GM12878 (cell line): ENCODE measurements at regions not wholly inside any gene's neighbourhood (a gene's known extent, or its start where the extent isn't known, plus 50 kb on each side); places are given as distances from the start of the nearest gene placed in this dataset.

Experiments used
- ATAC-seq: fragments of 200-7000 bp; cut with Tn5 transposase; 3 replicates; pipeline ENCODE4 v1.9.1; 2020; ENCODE audit warnings: mild to moderate bottlenecking, moderate library complexity
- BruUV-seq: library from RNA; stranded (reverse); fragments of 400-500 nt; replicated peaks from 2 replicates; lab custom pipeline; 2021; lab: Mats Ljungman, UMichigan
- CTCF ChIA-PET: fragments of 300-600 bp; sonication (Branson Sonifier 250); formaldehyde crosslinking; extraction: SDS; loops from one replicate; lab custom pipeline; 2021; ENCODE audit warnings: inconsistent platforms; lab: Yijun Ruan, JAX
- POLR2A ChIA-PET: fragments of 350-600 bp; formaldehyde crosslinking; extraction: SDS; loops from one replicate; lab custom pipeline; 2021; ENCODE audit warnings: inconsistent platforms; lab: Charles Lee
- RAD21 ChIA-PET: fragments of 300-600 bp; sonication (Branson Sonifier 250); formaldehyde crosslinking; loops from one replicate; lab custom pipeline; 2023; ENCODE audit warnings: antibody characterized with exemption; ENCODE audit not compliant: unreplicated experiment; lab: Charles Lee
- SMC1A ChIA-PET: fragments of 300-600 bp; sonication (Branson Sonifier 250); formaldehyde crosslinking; loops from one replicate; lab custom pipeline; 2023; ENCODE audit not compliant: unreplicated experiment, uncharacterized antibody; lab: Charles Lee
- DNase-seq: peaks from one replicate; pipeline ENCODE4 v3.0.0-alpha.2; 2011; ENCODE audit warnings: low read depth, low spot score
- FAIRE-seq: peaks from 3 replicates; lab custom pipeline; 2011; peaks lifted over from hg19 to GRCh38; lab: Jason Lieb, UNC
- H2AFZ ChIP-seq: 2 replicates; pipeline ENCODE4 v1.6.0; 2011; ENCODE audit warnings: low read depth, low read length, control low read depth; ENCODE audit not compliant: control insufficient read depth
- H3K27ac ChIP-seq: 2 replicates; pipeline ENCODE4 v1.5.1; 2011; ENCODE audit warnings: control low read depth; ENCODE audit not compliant: control insufficient read depth, insufficient read depth
- H3K27me3 ChIP-seq, 2 experiments: replicated peaks in 1 of 2; 2 replicates each; pipeline versions ENCODE4 v1.6.0 to v1.6.1; 2011; ENCODE audit warnings: low read length in 1 of 2; ENCODE audit not compliant: control insufficient read depth in 2 of 2, insufficient read depth in 2 of 2
- H3K36me3 ChIP-seq, 2 experiments: 2 replicates each; pipeline ENCODE4 v1.5.1; 2011; ENCODE audit warnings: low read length in 1 of 2; ENCODE audit not compliant: control insufficient read depth in 2 of 2, insufficient read depth in 2 of 2
- H3K4me1 ChIP-seq: 2 replicates; pipeline ENCODE4 v1.6.1; 2011; ENCODE audit warnings: mild to moderate bottlenecking, low read length, moderate library complexity, mixed read lengths; ENCODE audit not compliant: control insufficient read depth, insufficient read depth
- H3K4me2 ChIP-seq: 2 replicates; pipeline ENCODE4 v1.6.0; 2011; ENCODE audit warnings: control low read depth; ENCODE audit not compliant: control insufficient read depth, insufficient read depth
- H3K4me3 ChIP-seq: fragments of 200-600 bp; sonication (generic); 2 replicates; pipeline ENCODE4 v1.5.1; 2016
- H3K79me2 ChIP-seq: 2 replicates; pipeline ENCODE4 v1.6.0; 2011; ENCODE audit warnings: low read length; ENCODE audit not compliant: control insufficient read depth, insufficient read depth
- H3K9ac ChIP-seq: 2 replicates; pipeline ENCODE4 v1.8.0; 2011; ENCODE audit warnings: low read length, control low read depth, mixed read lengths; ENCODE audit not compliant: control insufficient read depth, insufficient read depth
- H3K9me3 ChIP-seq: replicated peaks from 3 replicates; pipeline ENCODE4 v1.5.1; 2011; ENCODE audit warnings: mild to moderate bottlenecking, low read length; ENCODE audit not compliant: control insufficient read depth, insufficient read depth
- H4K20me1 ChIP-seq: 2 replicates; pipeline ENCODE4 v1.6.0; 2011; ENCODE audit not compliant: control insufficient read depth, insufficient read depth
- ATF7 ChIP-seq: fragments of 450-650 bp; IDR thresholded peaks from 2 replicates; pipeline ENCODE4 v1.6.1; 2016; ENCODE audit warnings: low read depth, mild to moderate bottlenecking
- BCL3 ChIP-seq: IDR thresholded peaks from 2 replicates; pipeline ENCODE4 v1.6.1; 2011; ENCODE audit warnings: borderline replicate concordance, low read depth, mild to moderate bottlenecking, moderate library complexity, low read length; ENCODE audit not compliant: insufficient read depth, poor library complexity, severe bottlenecking
- CTCF ChIP-seq, 3 experiments: IDR thresholded peaks in 2 of 3; conservative IDR thresholded peaks in 1 of 3; 2 replicates each; pipeline ENCODE4 v1.5.1; 2011; ENCODE audit warnings: low read depth in 3 of 3, low read length in 3 of 3, mild to moderate bottlenecking in 3 of 3, control low read depth in 2 of 3, moderate library complexity in 2 of 3, inconsistent platforms in 1 of 3, mixed read lengths in 1 of 3; ENCODE audit not compliant: control insufficient read depth in 2 of 3, insufficient read depth in 1 of 3; ENCODE audit errors: extremely low read depth in 1 of 3
- EP300 ChIP-seq, 2 experiments: fragments of 150-350 bp in 1 of 2; IDR thresholded peaks; 2 replicates each; pipeline ENCODE4 v1.6.1; 2011 to 2012; ENCODE audit warnings: low read depth in 2 of 2, low read length in 2 of 2, borderline replicate concordance in 1 of 2, improper control_type of control experiment in 1 of 2, inconsistent platforms in 1 of 2; ENCODE audit not compliant: control insufficient read depth in 1 of 2
- EZH2 ChIP-seq: IDR thresholded peaks from 2 replicates; pipeline ENCODE4 v1.6.1; 2012; ENCODE audit warnings: low read depth, mild to moderate bottlenecking, control low read depth, inconsistent platforms, low read length, borderline replicate concordance; ENCODE audit not compliant: control insufficient read depth
- MEF2B ChIP-seq: fragments of 450-650 bp; IDR thresholded peaks from 2 replicates; pipeline ENCODE4 v1.6.1; 2018; ENCODE audit warnings: mild to moderate bottlenecking, moderate library complexity; ENCODE audit not compliant: partially characterized antibody, poor library complexity, severe bottlenecking
- PRDM15 ChIP-seq: fragments of 450-650 bp; formaldehyde crosslinking; IDR thresholded peaks from 2 replicates; pipeline ENCODE4 v1.4.0; 2020; ENCODE audit warnings: mild to moderate bottlenecking, moderate library complexity
- RELA ChIP-seq: fragments of 450-650 bp; IDR thresholded peaks from 2 replicates; pipeline ENCODE4 v1.8.0; 2014; ENCODE audit warnings: borderline replicate concordance; ENCODE audit not compliant: partially characterized antibody
- REST ChIP-seq: IDR thresholded peaks from 2 replicates; pipeline ENCODE4 v1.6.1; 2012; ENCODE audit warnings: mild to moderate bottlenecking, low read depth, low read length
- SREBF2 ChIP-seq: IDR thresholded peaks from 2 replicates; pipeline ENCODE4 v1.6.1; 2012; ENCODE audit warnings: mild to moderate bottlenecking, low read length
- WRNIP1 ChIP-seq: IDR thresholded peaks from 2 replicates; pipeline ENCODE4 v1.6.1; 2011; ENCODE audit warnings: low read depth, low read length, improper control_type of control experiment, borderline replicate concordance
- ZZZ3 ChIP-seq: IDR thresholded peaks from 2 replicates; pipeline ENCODE4 v1.6.1; 2011; ENCODE audit warnings: low read depth; ENCODE audit not compliant: control insufficient read depth, insufficient read length
- WGBS: methylation state at CpG from one replicate; pipeline ENCODE4 v1.1.6; 2016; ENCODE audit warnings: low lambda C conversion rate; ENCODE audit not compliant: insufficient replicate concordance, insufficient coverage; ENCODE audit errors: missing lambda C conversion rate; 5-methylcytosine and 5-hydroxymethylcytosine counted together
- in situ Hi-C: fragments of 300-500 bp; cut with MboI; formaldehyde crosslinking; loops from 9 replicates; pipeline ENCODE4 v1.14.3; 2018; ENCODE audit warnings: mixed read lengths
- intact Hi-C: fragments of 100-400 bp; cut with micrococcal nuclease; formaldehyde crosslinking; loops from one replicate; pipeline ENCODE4 v1.14.2; 2022; ENCODE audit not compliant: unreplicated experiment

GRCh38 chr11:122214567-122214966, 98.6 kb upstream of the BLID start:
- WGBS: 12% methylated on average over 2 of the region's 2 CpGs
- ATAC-seq (no peak), FAIRE-seq (no peak), DNase-seq (no peak)
- Histone ChIP-seq H3K4me1 (no peaks in the 10 kb centered on the region), H3K27ac (no peak overlapping the region), H3K36me3 (no peaks in the 10 kb centered on the region), H3K4me2 (no peak overlapping the region), H3K9ac (no peak overlapping the region), H3K4me3 (no peak overlapping the region), H4K20me1 (no peaks in the 10 kb centered on the region), H3K27me3 (no peaks in the 10 kb centered on the region), H3K79me2 (no peaks in the 10 kb centered on the region), H2AFZ (no peak overlapping the region), H3K9me3 (no peaks in the 10 kb centered on the region)
- in situ Hi-C loops: no loop called here
- no TSS peak for BruUV-seq
- SMC1A ChIA-PET: interaction anchor here (2.6 kb wide), 1 partner anchor 290 kb away, joined by 18 read pairs; no protein-coding TSS in a partner anchor
- CTCF ChIA-PET: interaction anchor here (0.9 to 5.3 kb wide), 7 partner anchors 11 to 639 kb away, joined by 3 to 33 read pairs (median 14); no protein-coding TSS in a partner anchor
- POLR2A ChIA-PET: interaction anchor here (1.2 kb wide), 1 partner anchor 11 kb away, joined by 3 read pairs; no protein-coding TSS in a partner anchor
- intact Hi-C loops: no loop called here
- RAD21 ChIA-PET: interaction anchor here (2.7 kb wide), 1 partner anchor 291 kb away, joined by 14 read pairs; no protein-coding TSS in a partner anchor
- TF ChIP-seq BCL3: no peak
- no peak for TF ChIP-seq SREBF2
- no peak for TF ChIP-seq WRNIP1
- TF ChIP-seq CTCF (IDR thresholded peaks at IDR 0.05 in 2 of 3, conservative IDR thresholded peaks at IDR 0.05 in 1 of 3; ENCODE audit: control insufficient read depth in 2 of 3, extremely low read depth in 1 of 3, insufficient read depth in 1 of 3, low read depth in 3 of 3, low read length in 3 of 3): no peak
- no peak for TF ChIP-seq PRDM15 (CRISPR knock-in tag)
- TF ChIP-seq ATF7: no peak
- TF ChIP-seq ZZZ3: no peak
- no peak for TF ChIP-seq EP300 (IDR thresholded peaks at IDR 0.05; ENCODE audit: borderline replicate concordance in 1 of 2, control insufficient read depth in 1 of 2, low read depth in 2 of 2, low read length in 2 of 2)
- no peak for TF ChIP-seq MEF2B
- TF ChIP-seq EZH2: no peak
- no peak for TF ChIP-seq REST
- TF ChIP-seq RELA: no peak
